ENCODE measurements at regions not wholly inside any gene's neighbourhood (a gene's known extent, or its start where the extent isn't known, plus 50 kb on each side); places are given as distances from the start of the nearest gene placed in this dataset.

DNA sequence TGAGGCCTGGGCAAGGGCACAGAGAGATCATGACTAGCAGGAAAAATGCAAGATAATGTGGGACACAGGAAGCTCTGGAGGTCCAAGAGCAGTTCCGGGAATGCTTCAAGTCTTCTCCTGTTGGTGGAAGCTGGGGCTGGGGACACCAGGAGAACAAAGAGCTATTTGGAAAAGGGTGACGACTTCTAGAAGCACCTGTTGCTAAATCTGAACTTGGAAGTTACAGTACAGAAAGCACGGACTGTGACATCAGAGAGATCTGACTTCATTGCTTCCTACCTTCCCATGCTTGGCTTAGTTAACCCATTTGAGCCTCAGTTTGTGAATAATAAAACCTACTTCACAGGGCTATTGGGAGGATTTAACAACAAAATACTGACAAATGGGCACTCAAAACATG lies 52.7 kb upstream of the NEO1 start:
- TF ChIP-seq, protein P1, sequence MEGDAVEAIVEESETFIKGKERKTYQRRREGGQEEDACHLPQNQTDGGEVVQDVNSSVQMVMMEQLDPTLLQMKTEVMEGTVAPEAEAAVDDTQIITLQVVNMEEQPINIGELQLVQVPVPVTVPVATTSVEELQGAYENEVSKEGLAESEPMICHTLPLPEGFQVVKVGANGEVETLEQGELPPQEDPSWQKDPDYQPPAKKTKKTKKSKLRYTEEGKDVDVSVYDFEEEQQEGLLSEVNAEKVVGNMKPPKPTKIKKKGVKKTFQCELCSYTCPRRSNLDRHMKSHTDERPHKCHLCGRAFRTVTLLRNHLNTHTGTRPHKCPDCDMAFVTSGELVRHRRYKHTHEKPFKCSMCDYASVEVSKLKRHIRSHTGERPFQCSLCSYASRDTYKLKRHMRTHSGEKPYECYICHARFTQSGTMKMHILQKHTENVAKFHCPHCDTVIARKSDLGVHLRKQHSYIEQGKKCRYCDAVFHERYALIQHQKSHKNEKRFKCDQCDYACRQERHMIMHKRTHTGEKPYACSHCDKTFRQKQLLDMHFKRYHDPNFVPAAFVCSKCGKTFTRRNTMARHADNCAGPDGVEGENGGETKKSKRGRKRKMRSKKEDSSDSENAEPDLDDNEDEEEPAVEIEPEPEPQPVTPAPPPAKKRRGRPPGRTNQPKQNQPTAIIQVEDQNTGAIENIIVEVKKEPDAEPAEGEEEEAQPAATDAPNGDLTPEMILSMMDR (conservative IDR thresholded peaks at IDR 0.05; ENCODE audit: low read length), result no peak
- TF ChIP-seq EZH2phosphoT487 (IDR thresholded peaks at IDR 0.05; ENCODE audit: borderline replicate concordance, low read depth, low read length), result no peak
